ENCODE measurements at regions not wholly inside any gene's neighbourhood (a gene's known extent, or its start where the extent isn't known, plus 50 kb on each side); places are given as distances from the start of the nearest gene placed in this dataset.

DNA sequence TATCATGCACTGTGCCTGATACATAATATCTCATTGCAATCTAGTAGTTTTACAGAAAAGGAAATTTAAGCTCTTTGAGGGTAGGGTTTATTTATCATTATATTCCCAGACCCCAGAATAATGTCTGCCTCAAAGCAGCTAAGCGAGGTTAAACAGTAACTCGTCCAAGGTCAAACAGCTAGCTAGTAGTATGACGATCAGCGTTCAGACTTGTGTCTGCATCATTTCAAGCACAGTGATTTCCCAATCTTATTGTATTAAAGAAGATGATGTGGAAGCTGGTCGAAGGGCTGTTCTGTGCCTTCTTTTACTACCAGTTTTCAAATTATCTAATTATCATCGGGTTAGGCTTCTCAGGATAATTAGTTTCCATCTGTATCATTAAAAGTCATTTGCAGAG lies 55.1 kb upstream of the NFIB start:
- TF ChIP-seq EZH2phosphoT487 (conservative IDR thresholded peaks at IDR 0.05; ENCODE audit: low read length) = no peak
- no peak for TF ChIP-seq CTCF (IDR thresholded peaks at IDR 0.05; ENCODE audit: insufficient read depth, low read length, poor library complexity, severe bottlenecking)
